ENCODE measurements at regions not wholly inside any gene's neighbourhood (a gene's known extent, or its start where the extent isn't known, plus 50 kb on each side); places are given as distances from the start of the nearest gene placed in this dataset.

GRCh38 chr1:232690285-232690935 lies 60.5 kb upstream of the SIPA1L2 start:
- TF ChIP-seq ZFX (IDR thresholded peaks at IDR 0.05), result no peak
- no peak for TF ChIP-seq CTCF (conservative IDR thresholded peaks at IDR 0.05)
- H3K27ac ChIP-seq, result no peak overlapping the region

DNA sequence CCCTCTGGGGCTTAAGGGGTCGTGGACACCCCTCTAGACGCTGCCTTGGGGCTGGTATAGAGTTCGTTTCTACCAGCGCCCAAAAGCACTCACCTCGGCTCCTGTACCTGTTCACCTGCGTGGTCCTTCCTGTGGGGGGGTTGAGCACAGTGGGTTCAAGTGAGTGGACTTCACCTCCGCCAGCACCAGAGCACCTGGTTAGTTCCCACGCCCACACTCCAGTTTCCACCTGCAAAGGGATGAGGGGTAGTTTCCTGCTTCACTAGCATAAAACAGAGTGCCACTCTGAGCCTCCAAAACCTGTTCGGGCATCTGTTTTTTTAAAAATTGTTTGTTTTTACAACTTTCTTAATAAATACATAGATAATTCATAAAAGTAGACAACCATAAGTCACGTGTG lies 64.5 kb upstream of the SIPA1L2 start:
- no peak for TF ChIP-seq ZFX (IDR thresholded peaks at IDR 0.05)
- TF ChIP-seq CTCF (conservative IDR thresholded peaks at IDR 0.05), result no peak

GRCh38 chr1:232695621-232696385 lies 65.9 kb upstream of the SIPA1L2 start:
- TF ChIP-seq CTCF (conservative IDR thresholded peaks at IDR 0.05), result no peak
- TF ChIP-seq ZFX (IDR thresholded peaks at IDR 0.05), result no peak
- H3K27ac ChIP-seq, result no peak overlapping the region

More for the DNA sequence above, 64.5 kb upstream of the SIPA1L2 start:
- no peak overlapping the region for H3K27ac ChIP-seq

DNA sequence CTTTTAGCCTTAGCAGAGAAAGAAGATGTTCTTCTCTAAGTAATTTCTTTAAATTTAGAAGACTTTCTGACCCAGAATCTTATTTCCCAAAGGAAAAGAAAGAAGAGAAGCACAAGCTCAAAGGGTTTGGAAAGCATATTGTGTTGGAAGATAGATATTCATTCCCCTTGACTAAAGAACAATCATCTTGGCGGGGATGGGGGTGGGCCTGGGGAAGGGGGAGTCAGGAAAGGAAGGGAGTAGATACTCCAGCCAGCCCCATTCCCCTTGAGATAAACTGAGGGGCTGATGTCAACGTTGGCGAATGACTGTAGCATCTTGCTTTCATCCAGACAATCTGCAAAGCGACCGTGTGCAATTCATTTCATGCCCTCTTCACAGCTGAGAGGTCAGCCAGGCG lies 66.5 kb upstream of the SIPA1L2 start:
- H3K27ac ChIP-seq, result no peak overlapping the region
- no peak for TF ChIP-seq CTCF (conservative IDR thresholded peaks at IDR 0.05)
- TF ChIP-seq ZFX (IDR thresholded peaks at IDR 0.05), result no peak

DNA sequence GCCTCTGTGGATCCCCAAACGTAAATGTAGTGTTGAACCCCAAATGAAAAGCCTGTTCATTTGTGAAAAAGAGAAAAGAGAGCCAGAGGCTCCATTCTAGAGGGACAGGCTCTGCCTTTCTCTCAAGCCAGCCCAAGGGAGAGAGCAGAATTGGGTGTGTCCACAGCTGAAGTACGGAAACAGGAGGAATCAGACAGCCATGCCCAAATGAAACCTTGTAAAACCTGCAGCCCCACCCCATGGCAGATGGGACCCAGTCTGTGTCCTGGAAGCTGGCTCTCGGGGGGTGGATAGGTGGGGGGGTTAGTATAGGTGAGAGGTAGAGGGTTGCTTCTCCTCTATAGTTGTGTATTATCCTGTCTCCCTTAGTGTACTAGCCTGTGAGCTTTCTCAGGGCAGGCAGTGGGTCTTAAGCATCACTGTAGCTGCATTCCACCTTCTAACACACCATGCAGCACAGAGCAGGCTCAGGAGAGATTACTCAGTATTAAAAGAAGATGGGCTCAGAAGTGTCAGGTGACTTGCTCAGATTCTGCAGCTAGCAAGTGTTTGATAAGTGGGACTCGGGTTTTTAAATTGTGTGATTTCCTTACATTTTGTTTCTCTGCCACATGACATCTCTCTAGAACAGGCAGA lies 67.4 kb upstream of the SIPA1L2 start:
- H3K27ac ChIP-seq, result no peak overlapping the region
- TF ChIP-seq CTCF (conservative IDR thresholded peaks at IDR 0.05) (no peak), ZFX (IDR thresholded peaks at IDR 0.05) (no peak)

- H3K27ac ChIP-seq, result no peak overlapping the region
- no peak for TF ChIP-seq ZFX (IDR thresholded peaks at IDR 0.05)
- TF ChIP-seq CTCF (conservative IDR thresholded peaks at IDR 0.05), result no peak
Observed at GRCh38 chr1:232699814-232700213, 69.9 kb upstream of the SIPA1L2 start.

GRCh38 chr1:232702911-232703310 lies 73.0 kb upstream of the SIPA1L2 start:
- no peak overlapping the region; the same call in 1 of the 2 replicates for H3K27ac ChIP-seq
- TF ChIP-seq CTCF (conservative IDR thresholded peaks at IDR 0.05), result no peak
- no peak for TF ChIP-seq ZFX (IDR thresholded peaks at IDR 0.05)

Measured in C4-2B (cell line).